ENCODE measurements at regions not wholly inside any gene's neighbourhood (a gene's known extent, or its start where the extent isn't known, plus 50 kb on each side); places are given as distances from the start of the nearest gene placed in this dataset.

GRCh38 chr5:8446179-8446578 lies 577.2 kb downstream of the MTRR start:
- ATAC-seq (no peak), DNase-seq (no peak)
- intact Hi-C loops (cut with DNase I, micrococcal nuclease) = no loop called here
- H3K4me3 ChIP-seq = no peak overlapping the region
- TF ChIP-seq CTCF (IDR thresholded peaks at IDR 0.05) = no peak
- no peaks in the 10 kb centered on the region for H3K36me3 ChIP-seq (ENCODE audit: low read depth)
- no peaks in the 10 kb centered on the region for H3K9me3 ChIP-seq
- H3K4me1 ChIP-seq (ENCODE audit: low read depth) = no peaks in the 10 kb centered on the region

- no peak for DNase-seq
- H3K4me1 ChIP-seq (ENCODE audit: low read depth) = no peaks in the 10 kb centered on the region
- H3K4me3 ChIP-seq = peak overlapping the region; percentile 69
- intact Hi-C loops (cut with DNase I, micrococcal nuclease) = no loop called here
- ATAC-seq = no peak
- TF ChIP-seq CTCF (IDR thresholded peaks at IDR 0.05) = no peak
- no peaks in the 10 kb centered on the region for H3K36me3 ChIP-seq (ENCODE audit: low read depth)
- no peaks in the 10 kb centered on the region for H3K9me3 ChIP-seq
Observed at GRCh38 chr5:8456846-8457186, 587.9 kb downstream of the MTRR start.

GRCh38 chr5:8457187-8458037 lies 588.5 kb downstream of the MTRR start:
- peak; percentile 92 to 96 (median 94) for DNase-seq
- Histone ChIP-seq H3K4me1 (ENCODE audit: low read depth) (no peaks in the 10 kb centered on the region), H3K9me3 (no peaks in the 10 kb centered on the region), H3K4me3 (peak overlapping the region; percentile 69), H3K36me3 (ENCODE audit: low read depth) (no peaks in the 10 kb centered on the region)
- no peak for TF ChIP-seq CTCF (IDR thresholded peaks at IDR 0.05)
- ATAC-seq = peak; percentile 99
- intact Hi-C loops (cut with DNase I, micrococcal nuclease) = no loop called here

GRCh38 chr5:8458038-8458383 lies 589.1 kb downstream of the MTRR start:
- Histone ChIP-seq H3K4me1 (ENCODE audit: low read depth) (no peaks in the 10 kb centered on the region), H3K9me3 (no peaks in the 10 kb centered on the region), H3K36me3 (ENCODE audit: low read depth) (no peaks in the 10 kb centered on the region), H3K4me3 (peak overlapping the region; percentile 69)
- TF ChIP-seq CTCF (IDR thresholded peaks at IDR 0.05) = no peak
- ATAC-seq (peak; percentile 34), DNase-seq (no peak)
- intact Hi-C loops (cut with DNase I, micrococcal nuclease) = no loop called here

- intact Hi-C loops (cut with DNase I, micrococcal nuclease) = no loop called here
- no peak overlapping the region for H3K4me3 ChIP-seq
- no peaks in the 10 kb centered on the region for H3K36me3 ChIP-seq (ENCODE audit: low read depth)
- TF ChIP-seq CTCF (IDR thresholded peaks at IDR 0.05) = no peak
- DNase-seq (peak in 1 of 3 donors; percentile 6), ATAC-seq (no peak)
- H3K9me3 ChIP-seq = no peaks in the 10 kb centered on the region
- peaks cover 3% of the 10 kb centered on the region for H3K4me1 ChIP-seq (ENCODE audit: low read depth)
Observed at GRCh38 chr5:8461543-8461942, 592.6 kb downstream of the MTRR start.

All from mucosa of descending colon (tissue), 3 donors.